ENCODE measurements at regions not wholly inside any gene's neighbourhood (a gene's known extent, or its start where the extent isn't known, plus 50 kb on each side); places are given as distances from the start of the nearest gene placed in this dataset.

DNA sequence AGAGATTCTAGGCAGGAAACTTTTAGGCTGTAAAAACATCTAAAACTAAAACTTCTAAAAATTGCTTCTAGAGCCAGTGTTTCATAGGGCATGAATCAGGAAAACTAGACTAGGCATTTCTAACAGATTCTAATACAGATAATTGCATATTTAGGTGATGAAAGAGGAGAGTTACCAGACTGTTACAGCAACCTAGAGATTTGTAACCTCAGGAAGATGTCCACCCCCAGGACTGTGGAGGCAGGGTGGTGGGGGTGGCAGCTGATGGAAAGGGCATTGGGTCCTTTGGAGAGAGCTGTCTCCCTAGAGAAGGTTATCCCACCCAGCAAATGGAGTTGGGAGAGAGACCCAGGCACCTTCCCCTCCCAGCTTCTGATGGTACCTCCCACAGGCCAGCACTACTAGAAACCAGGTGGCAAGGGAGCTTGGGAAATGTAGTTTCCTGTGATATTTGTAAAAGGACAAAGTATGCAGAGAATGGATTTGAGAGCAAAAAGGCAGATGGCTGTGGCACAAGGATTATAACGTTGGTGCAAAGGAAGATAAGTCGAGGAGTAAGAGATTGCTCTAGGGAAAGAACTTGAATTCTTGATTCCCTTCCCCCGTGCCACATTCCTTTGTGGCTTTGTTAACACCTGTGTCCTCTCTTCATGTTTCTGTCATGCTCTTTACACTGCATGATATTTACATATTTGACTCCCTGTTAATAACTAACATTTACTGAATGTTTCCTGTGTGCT, 75.6 kb upstream of the MGAT5 start:
- TF ChIP-seq, protein P1, sequence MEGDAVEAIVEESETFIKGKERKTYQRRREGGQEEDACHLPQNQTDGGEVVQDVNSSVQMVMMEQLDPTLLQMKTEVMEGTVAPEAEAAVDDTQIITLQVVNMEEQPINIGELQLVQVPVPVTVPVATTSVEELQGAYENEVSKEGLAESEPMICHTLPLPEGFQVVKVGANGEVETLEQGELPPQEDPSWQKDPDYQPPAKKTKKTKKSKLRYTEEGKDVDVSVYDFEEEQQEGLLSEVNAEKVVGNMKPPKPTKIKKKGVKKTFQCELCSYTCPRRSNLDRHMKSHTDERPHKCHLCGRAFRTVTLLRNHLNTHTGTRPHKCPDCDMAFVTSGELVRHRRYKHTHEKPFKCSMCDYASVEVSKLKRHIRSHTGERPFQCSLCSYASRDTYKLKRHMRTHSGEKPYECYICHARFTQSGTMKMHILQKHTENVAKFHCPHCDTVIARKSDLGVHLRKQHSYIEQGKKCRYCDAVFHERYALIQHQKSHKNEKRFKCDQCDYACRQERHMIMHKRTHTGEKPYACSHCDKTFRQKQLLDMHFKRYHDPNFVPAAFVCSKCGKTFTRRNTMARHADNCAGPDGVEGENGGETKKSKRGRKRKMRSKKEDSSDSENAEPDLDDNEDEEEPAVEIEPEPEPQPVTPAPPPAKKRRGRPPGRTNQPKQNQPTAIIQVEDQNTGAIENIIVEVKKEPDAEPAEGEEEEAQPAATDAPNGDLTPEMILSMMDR (IDR thresholded peaks at IDR 0.05 in 2 of 3, conservative IDR thresholded peaks at IDR 0.05 in 1 of 3; ENCODE audit: insufficient read depth in 2 of 3, low read depth in 1 of 3, low read length in 3 of 3) = no peak
- TF ChIP-seq CBX5 (IDR thresholded peaks at IDR 0.05; ENCODE audit: borderline replicate concordance, low read depth) = no peak
- no peak for TF ChIP-seq POLR3A (IDR thresholded peaks at IDR 0.05; ENCODE audit: borderline replicate concordance, extremely low read depth, insufficient read depth, insufficient read length)
- no peak for TF ChIP-seq JUND (IDR thresholded peaks at IDR 0.05; ENCODE audit: borderline replicate concordance, low read depth, low read length)
- no peak for TF ChIP-seq JUND (tag; IDR thresholded peaks at IDR 0.05; ENCODE audit: borderline replicate concordance, low read depth, low read length)
